GM20000 (cell line): ENCODE measurements at regions not wholly inside any gene's neighbourhood (a gene's known extent, or its start where the extent isn't known, plus 50 kb on each side); places are given as distances from the start of the nearest gene placed in this dataset.
"Not testable (repeated sequence)": the region's sequence is repeated elsewhere in the genome, so short reads cannot be mapped to it uniquely, and the experiment has no call there.

ENCODE experiments used
- DNase-seq: peaks from one replicate; pipeline ENCODE4 v3.0.0; 2012; ENCODE audit warnings: low spot score
- CTCF ChIP-seq: IDR thresholded peaks from 2 replicates; pipeline ENCODE4 v1.5.1; 2012; ENCODE audit warnings: mild to moderate bottlenecking, control low read depth; ENCODE audit errors: extremely low read depth, missing control alignments

- no peak for TF ChIP-seq CTCF
These were observed 88.1 kb upstream of the TMEM170B start for GRCh38 chr6:11449408-11449807.

GRCh38 chr6:11448038-11448437 lies 89.5 kb upstream of the TMEM170B start:
- DNase-seq = no peak
- no peak for TF ChIP-seq CTCF

More at GRCh38 chr6:11449408-11449807, 88.1 kb upstream of the TMEM170B start:
- DNase-seq = no peak

GRCh38 chr6:11447265-11447664 lies 90.3 kb upstream of the TMEM170B start:
- DNase-seq = no peak
- TF ChIP-seq CTCF = no peak

GRCh38 chr6:11445146-11445545 lies 92.4 kb upstream of the TMEM170B start:
- no peak for DNase-seq
- TF ChIP-seq CTCF = no peak

GRCh38 chr6:11443125-11443524 lies 94.4 kb upstream of the TMEM170B start:
- not testable (repeated sequence) for DNase-seq

- DNase-seq = no peak
- TF ChIP-seq CTCF = no peak
These were observed 95.1 kb upstream of the TMEM170B start for GRCh38 chr6:11442495-11442894.

GRCh38 chr6:11439876-11440275 lies 97.7 kb upstream of the TMEM170B start:
- DNase-seq = no peak
- no peak for TF ChIP-seq CTCF

- TF ChIP-seq CTCF = no peak
- DNase-seq = no peak
These were observed 98.5 kb upstream of the TMEM170B start for GRCh38 chr6:11439017-11439420.
